Fibroblast of the aortic adventitia (primary cell): ENCODE measurements at regions not wholly inside any gene's neighbourhood (a gene's known extent, or its start where the extent isn't known, plus 50 kb on each side); places are given as distances from the start of the nearest gene placed in this dataset.

ENCODE experiments used
- DNase-seq: peaks from one replicate; pipeline ENCODE4 v3.0.0-alpha.2; 2010; ENCODE audit warnings: low read depth
- H3K4me3 ChIP-seq: 2 replicates; pipeline ENCODE4 v1.5.1; 2011; ENCODE audit warnings: low read depth, mild to moderate bottlenecking, control low read depth, low read length, moderate library complexity
- CTCF ChIP-seq: IDR thresholded peaks from 2 replicates; pipeline ENCODE4 v1.5.1; 2011; ENCODE audit warnings: mild to moderate bottlenecking, low read length, control low read depth, inconsistent platforms; ENCODE audit not compliant: insufficient read depth

GRCh38 chr5:54859316-54859715 lies 126.1 kb downstream of the ESM1 start:
- no peak for TF ChIP-seq CTCF
- H3K4me3 ChIP-seq = no peak overlapping the region
- DNase-seq = no peak

- no peak for DNase-seq
- no peak overlapping the region for H3K4me3 ChIP-seq
- TF ChIP-seq CTCF = no peak
Measured at GRCh38 chr5:54854883-54855581, 130.4 kb downstream of the ESM1 start.

- DNase-seq = no peak
- TF ChIP-seq CTCF = no peak
- no peak overlapping the region for H3K4me3 ChIP-seq
Measured at GRCh38 chr5:54852007-54852406, 133.4 kb downstream of the ESM1 start.

- no peak for DNase-seq
- no peak overlapping the region for H3K4me3 ChIP-seq
- TF ChIP-seq CTCF = no peak
Measured at GRCh38 chr5:54851449-54851848, 133.9 kb downstream of the ESM1 start.

- DNase-seq = no peak
- no peak overlapping the region for H3K4me3 ChIP-seq
- TF ChIP-seq CTCF = no peak
Measured at GRCh38 chr5:54848581-54848980, 136.8 kb downstream of the ESM1 start.

- TF ChIP-seq CTCF = no peak
- no peak overlapping the region for H3K4me3 ChIP-seq
- peak; percentile 42 for DNase-seq
Measured at GRCh38 chr5:54845567-54845941, 139.8 kb downstream of the ESM1 start.
